NB4 (cell line): ENCODE measurements at regions not wholly inside any gene's neighbourhood (a gene's known extent, or its start where the extent isn't known, plus 50 kb on each side); places are given as distances from the start of the nearest gene placed in this dataset.

Experiments
- CTCF ChIP-seq: IDR thresholded peaks from one replicate; pipeline ENCODE4 v1.5.1; 2012; ENCODE audit warnings: low read depth, low read length
- MAX ChIP-seq: IDR thresholded peaks from 2 replicates; pipeline ENCODE4 v1.6.1; 2011; ENCODE audit warnings: low read depth, low read length
- MYC ChIP-seq: IDR thresholded peaks from 2 replicates; pipeline ENCODE4 v1.6.1; 2011; ENCODE audit warnings: low read depth, low read length
- POLR2A ChIP-seq: IDR thresholded peaks from 2 replicates; pipeline ENCODE4 v1.6.1; 2011; ENCODE audit warnings: mild to moderate bottlenecking; ENCODE audit not compliant: insufficient read length; ENCODE audit errors: extremely low read depth

GRCh38 chr15:29636140-29636539, 186.1 kb downstream of the TJP1 start:
- TF ChIP-seq CTCF (no peak), POLR2A (no peak), MAX (no peak), MYC (no peak)
